B cell (primary cell): ENCODE measurements at regions not wholly inside any gene's neighbourhood (a gene's known extent, or its start where the extent isn't known, plus 50 kb on each side); places are given as distances from the start of the nearest gene placed in this dataset.

Experiments
- CTCF ChIP-seq: fragments of 200-600 bp; IDR thresholded peaks from one replicate; pipeline ENCODE4 v1.8.0; 2022; ENCODE audit warnings: antibody characterized with exemption, mild to moderate bottlenecking
- EZH2 ChIP-seq: IDR thresholded peaks from 2 replicates; pipeline ENCODE4 v1.6.1; 2012; ENCODE audit warnings: borderline replicate concordance, low read depth, mild to moderate bottlenecking, moderate library complexity, low read length; ENCODE audit not compliant: insufficient read depth, poor library complexity, severe bottlenecking

GRCh38 chr6:66662196-66662595, 955.2 kb upstream of the EYS start:
- TF ChIP-seq CTCF, result no peak
- TF ChIP-seq EZH2, result no peak
